Loucy (cell line): ENCODE measurements at regions not wholly inside any gene's neighbourhood (a gene's known extent, or its start where the extent isn't known, plus 50 kb on each side); places are given as distances from the start of the nearest gene placed in this dataset.

Experiments used
- H2AFZ ChIP-seq: fragments of 200-600 bp; sonication (generic); 2 replicates; pipeline ENCODE4 v1.6.0; 2016; ENCODE audit warnings: antibody characterized with exemption, mild to moderate bottlenecking, low read length, moderate library complexity
- H3F3A ChIP-seq: fragments of 200-600 bp; 2 replicates; pipeline ENCODE4 v1.6.0; 2016; ENCODE audit warnings: antibody characterized with exemption, low read depth, mild to moderate bottlenecking
- H3K27me3 ChIP-seq: fragments of 200-600 bp; sonication (generic); 2 replicates; pipeline ENCODE4 v1.6.1; 2014; ENCODE audit warnings: low read length, mild to moderate bottlenecking; ENCODE audit not compliant: insufficient read depth, poor library complexity, severe bottlenecking
- H3K36me3 ChIP-seq: fragments of 200-600 bp; sonication (generic); 2 replicates; pipeline ENCODE4 v1.6.1; 2016; ENCODE audit warnings: low read length; ENCODE audit not compliant: insufficient read depth
- H3K4me1 ChIP-seq: fragments of 200-600 bp; sonication (generic); 2 replicates; pipeline ENCODE4 v1.5.1; 2014; ENCODE audit warnings: low read length, mild to moderate bottlenecking; ENCODE audit not compliant: insufficient read depth, poor library complexity, severe bottlenecking
- H3K4me2 ChIP-seq: fragments of 200-600 bp; sonication (generic); 2 replicates; pipeline ENCODE4 v1.6.0; 2014; ENCODE audit warnings: antibody characterized with exemption, low read length, low read depth, mild to moderate bottlenecking; ENCODE audit not compliant: poor library complexity, severe bottlenecking
- H3K4me3 ChIP-seq: fragments of 200-600 bp; sonication (generic); 2 replicates; pipeline ENCODE4 v1.5.1; 2014; ENCODE audit warnings: low read length, mild to moderate bottlenecking, mixed read lengths; ENCODE audit not compliant: poor library complexity, severe bottlenecking
- H3K79me2 ChIP-seq: fragments of 200-600 bp; sonication (generic); 2 replicates; pipeline ENCODE4 v1.6.1; 2014; ENCODE audit warnings: low read length; ENCODE audit not compliant: insufficient read depth
- H3K9ac ChIP-seq: fragments of 200-600 bp; sonication (generic); 2 replicates; pipeline ENCODE4 v1.6.0; 2014; ENCODE audit warnings: mild to moderate bottlenecking, low read depth, low read length, moderate library complexity; ENCODE audit not compliant: poor library complexity, severe bottlenecking
- H3K9me2 ChIP-seq: fragments of 200-600 bp; sonication (generic); replicated peaks from 2 replicates; pipeline ENCODE4 v1.6.1; 2016; ENCODE audit warnings: low read depth, low read length, mixed read lengths
- H3K9me3 ChIP-seq: fragments of 200-600 bp; sonication (generic); 2 replicates; pipeline ENCODE4 v1.6.1; 2014; ENCODE audit warnings: mild to moderate bottlenecking, antibody characterized with exemption, low read length, low read depth; ENCODE audit not compliant: insufficient read depth
- H4K20me1 ChIP-seq: fragments of 200-600 bp; sonication (generic); 2 replicates; pipeline ENCODE4 v1.6.0; 2014; ENCODE audit warnings: antibody characterized with exemption, low read length, mild to moderate bottlenecking; ENCODE audit not compliant: insufficient read depth, poor library complexity, severe bottlenecking
- EZH2phosphoT487 ChIP-seq: fragments of 200-600 bp; IDR thresholded peaks from 2 replicates; pipeline ENCODE4 v1.6.1; 2018; ENCODE audit warnings: antibody characterized with exemption, mild to moderate bottlenecking, moderate library complexity, borderline replicate concordance
- TF ChIP-seq, protein P1 (sequence below): fragments of 200-600 bp; sonication (generic); conservative IDR thresholded peaks from 2 replicates; pipeline ENCODE4 v1.5.1; 2014; ENCODE audit warnings: mild to moderate bottlenecking, antibody characterized with exemption, low read length

DNA sequence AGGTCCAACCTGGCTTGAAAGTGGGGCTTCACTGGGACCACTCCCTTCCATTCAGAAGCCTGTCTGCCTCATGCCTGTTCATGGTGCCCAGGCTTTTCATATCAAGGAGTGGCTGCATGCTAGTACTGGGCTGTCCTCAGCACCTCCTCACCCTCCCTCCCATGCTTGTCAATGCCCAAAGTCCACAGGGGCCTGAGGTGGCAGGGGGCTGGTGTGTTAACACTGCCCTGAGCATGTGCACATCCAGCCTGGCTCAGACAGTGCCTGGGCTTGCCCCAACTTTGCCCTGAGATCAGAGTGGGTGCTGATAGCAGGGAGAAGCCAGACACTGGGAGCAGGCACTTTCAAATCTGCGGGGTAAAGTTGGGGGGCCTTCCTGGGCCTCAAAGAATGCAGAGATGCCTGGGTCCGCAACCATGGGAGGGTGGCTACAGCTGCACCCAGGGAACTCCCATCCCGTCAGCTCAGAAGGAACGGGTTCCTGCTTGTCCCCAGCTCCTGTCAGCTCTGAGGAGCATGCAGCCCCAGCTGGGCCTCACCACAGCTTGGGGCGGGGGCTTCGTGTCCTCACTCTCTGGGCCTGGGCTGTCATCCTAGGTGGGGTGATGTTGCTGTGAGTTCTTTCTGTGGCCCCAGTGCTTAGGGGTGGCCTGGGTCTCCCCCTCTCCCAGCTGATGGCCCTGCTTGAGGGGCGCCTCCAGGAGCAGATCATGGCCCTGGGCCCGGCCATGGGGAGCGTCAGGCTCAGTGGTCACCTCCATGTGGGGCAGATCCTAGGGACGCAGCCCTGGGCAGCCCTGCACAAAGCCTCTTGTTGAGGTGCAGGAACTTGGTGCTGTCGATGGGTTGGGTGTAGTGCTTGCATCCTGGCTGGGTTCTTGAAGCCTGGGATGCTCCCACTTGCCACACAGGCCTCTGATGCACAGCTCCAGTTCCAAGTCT lies 830.6 kb upstream of the SLITRK5 start:
- H3K9me2 ChIP-seq, result no peaks in the 10 kb centered on the region
- H3K4me1 ChIP-seq, result no peaks in the 10 kb centered on the region
- H2AFZ ChIP-seq, result no peak overlapping the region
- H3K9me3 ChIP-seq, result no peaks in the 10 kb centered on the region
- H3K9ac ChIP-seq, result no peak overlapping the region
- no peak overlapping the region for H3K4me3 ChIP-seq
- no peaks in the 10 kb centered on the region for H3K79me2 ChIP-seq
- no peaks in the 10 kb centered on the region for H3F3A ChIP-seq
- H4K20me1 ChIP-seq, result no peaks in the 10 kb centered on the region
- H3K4me2 ChIP-seq, result no peak overlapping the region
- H3K36me3 ChIP-seq, result no peaks in the 10 kb centered on the region
- no peaks in the 10 kb centered on the region for H3K27me3 ChIP-seq
- no peak for TF ChIP-seq EZH2phosphoT487
- TF ChIP-seq, protein P1, sequence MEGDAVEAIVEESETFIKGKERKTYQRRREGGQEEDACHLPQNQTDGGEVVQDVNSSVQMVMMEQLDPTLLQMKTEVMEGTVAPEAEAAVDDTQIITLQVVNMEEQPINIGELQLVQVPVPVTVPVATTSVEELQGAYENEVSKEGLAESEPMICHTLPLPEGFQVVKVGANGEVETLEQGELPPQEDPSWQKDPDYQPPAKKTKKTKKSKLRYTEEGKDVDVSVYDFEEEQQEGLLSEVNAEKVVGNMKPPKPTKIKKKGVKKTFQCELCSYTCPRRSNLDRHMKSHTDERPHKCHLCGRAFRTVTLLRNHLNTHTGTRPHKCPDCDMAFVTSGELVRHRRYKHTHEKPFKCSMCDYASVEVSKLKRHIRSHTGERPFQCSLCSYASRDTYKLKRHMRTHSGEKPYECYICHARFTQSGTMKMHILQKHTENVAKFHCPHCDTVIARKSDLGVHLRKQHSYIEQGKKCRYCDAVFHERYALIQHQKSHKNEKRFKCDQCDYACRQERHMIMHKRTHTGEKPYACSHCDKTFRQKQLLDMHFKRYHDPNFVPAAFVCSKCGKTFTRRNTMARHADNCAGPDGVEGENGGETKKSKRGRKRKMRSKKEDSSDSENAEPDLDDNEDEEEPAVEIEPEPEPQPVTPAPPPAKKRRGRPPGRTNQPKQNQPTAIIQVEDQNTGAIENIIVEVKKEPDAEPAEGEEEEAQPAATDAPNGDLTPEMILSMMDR, result no peak

DNA sequence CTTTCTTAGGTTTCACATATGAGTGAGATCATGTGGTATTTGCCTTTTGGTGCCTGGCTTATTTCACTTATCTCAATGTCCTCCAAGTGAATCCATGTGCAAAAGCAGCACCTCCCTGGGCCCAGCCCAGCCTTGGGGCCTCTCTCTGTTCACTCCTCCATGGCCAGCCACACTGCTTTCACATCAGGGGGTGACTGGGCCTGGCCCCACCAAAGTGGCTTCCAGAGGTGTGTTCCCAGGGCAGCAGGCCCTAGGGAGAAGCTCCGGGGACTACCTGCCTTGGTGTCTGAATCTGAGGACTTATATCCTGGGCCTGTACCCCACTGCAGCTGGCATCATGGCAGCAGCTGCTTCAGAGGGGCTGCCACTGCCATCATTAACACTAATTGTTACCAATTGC lies 829.9 kb upstream of the SLITRK5 start:
- H3K79me2 ChIP-seq, result no peaks in the 10 kb centered on the region
- TF ChIP-seq, protein P1, result no peak
- TF ChIP-seq EZH2phosphoT487, result no peak
- no peak overlapping the region for H2AFZ ChIP-seq
- H4K20me1 ChIP-seq, result no peaks in the 10 kb centered on the region
- H3K9me3 ChIP-seq, result no peaks in the 10 kb centered on the region
- no peak overlapping the region for H3K4me2 ChIP-seq
- no peaks in the 10 kb centered on the region for H3K4me1 ChIP-seq
- H3K9ac ChIP-seq, result no peak overlapping the region
- H3K4me3 ChIP-seq, result no peak overlapping the region
- H3F3A ChIP-seq, result no peaks in the 10 kb centered on the region
- no peaks in the 10 kb centered on the region for H3K9me2 ChIP-seq
- H3K27me3 ChIP-seq, result no peaks in the 10 kb centered on the region
- H3K36me3 ChIP-seq, result no peaks in the 10 kb centered on the region

DNA sequence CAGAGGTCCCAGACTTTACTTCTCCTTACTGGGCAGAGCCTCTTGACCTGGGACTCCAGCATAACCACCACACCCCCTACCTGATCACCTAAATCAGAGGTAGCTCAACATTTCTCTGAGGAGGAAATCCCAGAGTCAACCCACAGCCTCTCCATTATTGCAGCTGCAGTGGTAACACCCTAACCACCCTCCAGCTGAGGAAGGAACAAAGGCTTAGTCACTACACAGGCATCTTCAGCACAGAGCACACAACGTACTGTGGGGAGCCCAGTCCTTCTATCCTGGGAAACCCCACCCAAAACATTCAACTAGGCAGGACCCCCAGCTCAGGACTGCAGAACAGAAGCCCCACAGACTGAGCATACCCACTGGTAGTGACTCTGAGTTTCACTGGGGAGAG lies 824.7 kb upstream of the SLITRK5 start:
- no peak overlapping the region for H3K4me2 ChIP-seq
- no peaks in the 10 kb centered on the region for H3F3A ChIP-seq
- no peaks in the 10 kb centered on the region for H3K4me1 ChIP-seq
- no peaks in the 10 kb centered on the region for H3K79me2 ChIP-seq
- H4K20me1 ChIP-seq, result no peaks in the 10 kb centered on the region
- H2AFZ ChIP-seq, result no peak overlapping the region
- no peaks in the 10 kb centered on the region for H3K36me3 ChIP-seq
- H3K9ac ChIP-seq, result no peak overlapping the region
- no peaks in the 10 kb centered on the region for H3K9me2 ChIP-seq
- H3K27me3 ChIP-seq, result no peaks in the 10 kb centered on the region
- H3K4me3 ChIP-seq, result no peak overlapping the region
- no peak for TF ChIP-seq EZH2phosphoT487
- TF ChIP-seq, protein P1, result no peak
- no peaks in the 10 kb centered on the region for H3K9me3 ChIP-seq
